ENCODE measurements at regions not wholly inside any gene's neighbourhood (a gene's known extent, or its start where the extent isn't known, plus 50 kb on each side); places are given as distances from the start of the nearest gene placed in this dataset.
"Not testable (repeated sequence)": the region's sequence is repeated elsewhere in the genome, so short reads cannot be mapped to it uniquely, and the experiment has no call there.

DNA sequence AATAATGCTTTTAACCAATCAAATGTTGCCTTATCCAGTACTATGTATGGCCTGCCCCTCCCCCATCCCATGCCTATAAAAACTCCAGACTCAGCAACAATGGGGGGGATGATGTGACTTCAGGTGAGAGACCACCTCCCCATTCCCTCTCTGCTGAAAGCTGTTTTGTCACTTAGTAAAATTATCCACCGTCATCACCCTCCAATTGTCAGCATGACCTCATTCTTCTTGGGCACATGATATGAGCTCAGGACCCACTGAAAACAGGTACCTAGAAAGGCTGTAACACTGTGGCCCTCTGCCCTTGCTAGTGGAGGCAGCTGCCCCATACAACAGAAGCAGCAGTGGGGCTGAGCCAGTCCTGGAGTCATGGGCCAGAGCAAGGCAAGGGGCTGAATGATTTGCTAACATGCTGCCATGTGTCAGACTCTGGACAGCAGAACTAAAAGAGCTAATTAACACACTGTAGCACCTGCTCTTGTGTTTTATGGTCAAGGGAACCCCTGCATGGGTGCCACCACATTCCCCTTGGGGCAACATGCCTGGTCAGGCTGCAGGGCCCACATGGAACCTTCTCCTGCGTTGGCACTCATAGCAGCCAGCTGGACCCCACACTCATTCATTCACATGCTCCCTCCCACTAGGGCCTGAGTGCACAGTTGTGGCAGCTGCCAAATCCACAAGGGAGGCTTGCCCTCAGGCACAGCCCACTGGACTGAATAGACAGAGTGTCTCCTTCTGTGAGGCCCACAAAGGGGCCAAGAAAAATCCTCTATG, 722.2 kb upstream of the PCDH20 start:
- no peak for DNase-seq

DNA sequence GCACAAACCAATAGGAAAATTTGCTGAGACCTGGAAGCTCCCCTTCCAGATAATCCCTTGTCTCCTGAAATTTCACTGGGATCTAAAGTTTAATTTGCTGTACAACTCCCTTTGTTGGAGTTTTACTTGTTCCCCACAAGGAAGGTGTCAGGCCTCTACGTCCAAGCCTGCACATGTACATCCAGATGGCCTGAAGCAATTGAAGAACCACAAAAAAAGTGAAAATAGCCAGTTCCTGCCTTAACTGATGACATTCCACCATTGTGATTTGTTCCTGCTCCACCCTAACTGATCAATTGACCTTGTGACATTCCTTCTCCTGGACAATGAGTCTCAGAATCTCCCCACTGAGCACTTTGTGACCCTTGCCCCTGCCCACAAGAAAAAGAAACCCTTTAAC, 716.0 kb upstream of the PCDH20 start:
- no peak for DNase-seq

DNA sequence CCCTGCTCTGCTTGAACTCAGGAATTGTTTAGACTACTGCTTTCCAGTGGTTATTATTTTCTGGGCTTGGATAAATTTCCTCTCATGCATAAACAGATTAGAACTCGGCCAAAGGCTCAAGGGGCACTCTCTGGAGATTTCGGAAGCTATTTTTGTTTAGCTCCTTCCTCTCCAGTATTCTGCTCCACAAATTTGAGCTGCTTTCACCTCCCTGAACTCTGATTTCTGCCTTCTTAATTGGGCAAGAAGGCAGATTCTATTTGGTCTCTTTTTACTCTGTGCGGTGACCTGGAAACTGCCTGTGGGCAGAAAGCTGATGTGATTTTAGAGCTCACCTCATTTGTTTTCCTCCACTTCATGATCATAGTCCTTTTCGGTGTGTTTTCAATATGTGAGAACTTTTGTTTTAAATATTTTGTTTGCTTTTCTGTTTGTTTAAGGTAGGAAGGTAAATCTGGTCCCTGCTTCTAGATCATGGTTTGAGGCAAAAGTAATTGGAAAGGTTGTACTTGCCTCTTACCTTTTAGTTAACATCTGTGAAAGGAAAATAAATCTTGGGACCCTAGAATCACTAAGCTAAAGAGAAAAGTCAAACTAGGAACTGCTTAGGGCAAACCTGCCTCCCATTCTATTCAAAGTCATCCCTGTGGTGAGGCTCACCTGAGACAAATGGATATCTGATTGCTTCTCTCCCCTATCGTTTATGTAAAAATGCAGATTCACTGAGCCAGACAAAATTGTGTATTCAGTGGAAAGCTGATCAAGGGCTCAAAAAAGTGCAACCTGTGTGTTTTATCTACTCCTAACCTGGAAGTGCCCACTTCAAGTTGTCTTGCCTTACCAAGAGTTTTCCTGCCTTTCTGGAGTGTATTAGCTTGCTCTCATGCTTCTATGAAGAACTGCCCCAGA, 714.7 kb upstream of the PCDH20 start:
- no peak for DNase-seq

DNA sequence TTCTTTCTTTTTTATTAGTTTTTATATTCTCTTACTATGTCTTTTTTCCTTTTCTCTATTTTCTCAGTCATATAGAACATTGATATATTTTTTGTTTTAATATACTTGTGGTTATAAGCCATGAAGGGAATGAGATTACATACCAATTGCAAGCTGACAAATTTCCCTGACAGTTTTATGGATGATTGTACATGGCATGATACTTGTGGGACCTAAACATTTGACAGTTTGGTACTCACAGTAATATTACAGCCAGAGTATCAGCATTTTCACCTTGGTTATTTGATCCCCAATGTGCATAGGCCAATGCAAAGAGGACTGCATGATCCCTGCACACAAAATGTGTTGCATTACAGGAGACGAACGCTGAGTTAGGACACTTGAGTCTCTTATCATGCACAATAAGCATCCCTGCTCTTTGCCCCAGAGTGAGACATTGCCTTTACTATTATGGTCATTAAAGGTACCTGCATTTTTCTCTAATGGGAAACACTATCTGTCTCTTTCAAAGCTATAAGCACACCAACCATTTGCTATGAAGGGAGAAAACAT, 713.4 kb upstream of the PCDH20 start:
- DNase-seq, result no peak

DNA sequence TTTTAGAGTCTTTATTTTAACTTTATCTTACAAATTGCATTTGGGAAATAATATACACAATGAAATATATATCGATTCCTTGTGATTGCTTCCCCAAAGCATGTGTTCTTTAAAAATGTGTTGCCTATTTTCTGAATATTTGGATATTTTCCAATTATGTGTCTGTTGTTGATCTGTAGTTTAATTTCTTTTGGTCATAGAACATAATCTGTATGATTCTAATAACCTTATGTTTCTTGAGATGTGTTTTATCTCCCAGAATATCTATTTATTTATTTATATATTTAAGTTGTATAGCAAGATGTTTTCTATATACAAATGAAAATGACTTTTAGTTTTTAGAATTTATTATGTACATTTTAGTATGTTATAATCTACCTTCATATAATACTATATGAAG, 710.8 kb upstream of the PCDH20 start:
- DNase-seq, result no peak

DNA sequence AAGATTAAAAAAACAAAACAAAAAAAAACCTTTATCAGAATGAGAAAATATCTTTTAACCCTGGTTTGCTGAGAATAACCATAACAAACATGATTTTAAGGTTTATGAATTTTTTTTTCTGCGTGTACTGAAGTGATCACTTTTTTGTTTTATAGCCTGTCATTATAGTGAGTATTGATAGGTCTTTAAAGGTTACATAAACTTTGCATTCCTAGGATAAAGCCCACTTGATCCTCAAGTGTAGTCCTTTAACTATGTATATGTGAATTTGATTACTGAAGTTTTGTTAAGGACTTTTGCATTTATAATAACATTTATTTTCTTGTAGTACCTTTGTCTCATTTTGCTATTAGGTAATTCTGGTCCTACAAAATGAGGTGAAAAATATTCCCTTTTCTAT, 709.8 kb upstream of the PCDH20 start:
- no peak for DNase-seq

DNA sequence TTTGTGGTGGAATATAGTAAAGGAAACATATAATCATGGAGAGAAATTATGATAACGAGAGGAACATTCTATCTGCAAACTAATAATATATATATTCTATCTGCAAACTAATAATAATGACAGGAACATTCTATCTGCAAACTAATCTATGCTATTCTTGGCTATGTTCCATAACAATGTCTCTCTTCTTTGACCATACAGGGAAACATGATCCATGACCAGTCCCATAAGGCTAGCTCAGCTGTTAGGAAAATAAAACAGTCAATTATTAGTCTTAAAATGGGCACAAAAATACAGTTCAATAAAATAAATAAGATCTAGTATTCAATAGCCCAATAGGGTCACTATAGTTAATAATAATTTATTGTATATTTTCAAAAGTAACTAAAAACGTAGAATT, 707.8 kb upstream of the PCDH20 start:
- no peak for DNase-seq

DNA sequence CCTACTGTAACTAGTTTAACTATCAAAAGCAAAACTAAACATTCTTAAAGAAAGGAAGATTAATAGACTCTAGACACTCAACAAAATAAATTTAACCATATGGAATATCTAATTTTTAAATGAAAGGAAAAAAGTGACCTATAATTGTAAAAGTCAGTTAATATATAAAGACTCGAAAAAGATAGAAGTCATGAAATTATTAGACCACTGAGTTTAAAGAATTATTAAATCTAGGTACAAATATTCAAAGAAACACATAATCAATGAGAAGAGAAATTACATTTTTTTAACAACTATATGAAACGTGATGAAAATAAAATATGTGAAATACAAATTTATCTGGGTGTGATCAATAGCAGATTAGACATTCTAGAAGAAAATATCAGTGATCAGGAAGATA, 706.8 kb upstream of the PCDH20 start:
- DNase-seq, result no peak

DNA sequence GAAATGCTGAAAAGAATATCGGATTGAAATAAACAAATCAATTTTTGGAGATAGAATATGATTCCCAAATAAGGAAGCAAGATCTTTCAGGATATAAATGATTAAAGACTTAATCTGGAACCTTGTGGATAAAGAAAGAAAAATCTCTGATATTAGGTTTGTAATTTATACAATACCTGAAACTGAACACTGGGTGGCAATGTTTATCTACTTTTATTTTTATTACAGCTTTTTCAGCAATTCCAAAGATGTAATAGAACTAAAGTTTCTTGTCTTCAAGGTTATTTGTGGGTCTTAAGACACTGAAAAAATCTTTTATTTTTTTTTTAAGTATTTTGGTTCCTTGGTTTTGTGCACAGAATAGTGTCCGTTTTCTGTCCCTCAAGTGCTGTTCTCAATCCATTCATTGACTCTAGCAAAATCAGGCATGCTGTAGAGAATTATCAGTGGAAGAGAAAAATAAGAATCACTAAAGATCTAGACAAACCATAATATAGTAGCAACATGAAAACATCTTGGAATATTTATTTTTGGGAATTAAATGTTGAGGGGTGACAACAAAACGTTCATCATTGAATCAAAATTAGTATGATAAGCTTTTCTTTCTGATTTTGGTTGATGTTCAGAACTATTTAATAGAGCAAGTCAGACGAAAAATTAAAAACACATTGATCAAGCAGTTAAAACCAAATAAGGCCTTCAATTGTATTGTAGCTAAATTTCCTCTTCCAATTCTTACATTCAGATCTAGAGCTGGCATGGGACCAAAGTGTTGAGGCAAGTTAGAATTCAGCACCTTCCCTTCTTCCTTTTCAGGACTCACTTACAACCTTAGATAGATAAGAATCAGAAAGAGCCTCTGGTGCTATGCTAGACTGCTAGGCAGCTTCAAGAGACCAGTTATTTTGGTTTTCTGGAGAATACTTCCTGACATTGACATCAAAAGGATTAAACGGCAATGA, 704.4 kb upstream of the PCDH20 start:
- DNase-seq, result peak; percentile 9

DNA sequence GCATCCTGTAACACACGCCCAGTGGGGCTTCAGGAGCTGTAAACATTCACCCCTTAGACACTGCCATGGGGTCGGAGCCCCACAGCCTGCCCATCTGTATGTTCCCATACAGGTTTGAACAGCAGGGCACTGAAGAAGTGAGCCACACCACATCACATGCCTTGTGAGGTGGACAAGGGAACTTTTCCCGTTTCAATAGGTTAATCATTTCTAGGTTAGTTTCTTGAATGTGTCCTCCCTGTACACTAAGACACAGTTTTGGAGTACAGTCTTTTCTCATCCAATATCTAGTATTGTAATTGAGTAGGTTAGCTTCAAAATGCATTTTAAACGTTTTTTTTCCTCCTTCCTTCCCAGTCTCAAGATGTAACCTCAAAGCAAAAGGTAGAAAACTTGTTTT, 700.2 kb upstream of the PCDH20 start:
- DNase-seq, result no peak

DNA sequence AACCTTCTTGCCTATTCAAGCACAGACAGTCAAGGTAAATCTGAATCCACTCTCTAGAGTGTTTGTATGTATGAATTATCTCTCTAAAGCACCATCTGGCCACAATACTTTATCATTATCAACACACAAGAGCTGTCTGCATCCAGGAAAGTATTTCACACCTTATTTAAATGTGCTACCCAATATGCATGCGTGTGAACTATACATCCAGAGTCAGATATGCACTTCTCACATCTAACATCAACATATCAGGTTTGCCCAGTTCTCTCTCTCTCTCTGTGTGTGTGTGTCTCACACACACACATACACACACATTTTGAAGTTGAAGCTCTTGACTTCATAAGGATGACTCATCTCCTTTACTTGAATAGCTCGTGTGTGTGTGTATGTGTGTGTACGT, 697.5 kb upstream of the PCDH20 start:
- DNase-seq, result no peak

DNA sequence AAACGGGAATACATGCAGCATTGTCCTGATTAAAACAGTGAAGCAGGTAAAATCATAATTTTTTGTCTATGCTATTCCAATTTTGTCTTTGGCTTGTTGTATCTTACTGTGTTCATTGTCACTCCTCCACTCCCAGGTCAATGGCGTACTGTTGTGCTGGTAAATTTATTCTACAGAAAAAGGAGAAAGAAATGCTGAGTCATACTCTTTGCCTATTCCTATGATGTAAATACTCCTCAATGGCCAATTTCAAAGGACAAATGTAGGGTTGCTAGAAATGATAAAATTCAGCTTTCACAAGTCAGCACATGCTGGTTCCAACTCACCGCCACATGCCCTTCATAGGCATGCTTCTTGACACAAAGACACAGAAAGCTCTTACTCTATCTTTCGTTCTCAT, 694.4 kb upstream of the PCDH20 start:
- no peak for DNase-seq

DNA sequence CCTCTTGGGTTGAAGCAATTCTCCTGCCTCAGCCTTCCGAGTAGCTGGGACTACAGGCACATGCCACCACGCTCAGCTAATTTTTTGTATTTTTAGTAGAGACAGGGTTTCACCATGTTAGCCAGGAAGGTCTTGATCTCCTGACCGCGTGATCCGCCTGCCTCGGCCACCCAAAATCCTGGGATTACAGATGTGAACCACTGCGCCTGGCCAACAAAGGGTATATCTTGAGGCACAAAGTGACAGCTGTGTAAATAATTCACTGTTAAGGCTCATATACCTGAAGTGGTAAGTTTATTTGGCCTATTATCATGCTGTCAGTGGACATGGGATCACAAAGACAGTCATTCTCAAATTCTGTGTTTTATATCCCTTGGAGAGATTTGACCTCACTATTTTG, 688.5 kb upstream of the PCDH20 start:
- not testable (repeated sequence) for DNase-seq

DNA sequence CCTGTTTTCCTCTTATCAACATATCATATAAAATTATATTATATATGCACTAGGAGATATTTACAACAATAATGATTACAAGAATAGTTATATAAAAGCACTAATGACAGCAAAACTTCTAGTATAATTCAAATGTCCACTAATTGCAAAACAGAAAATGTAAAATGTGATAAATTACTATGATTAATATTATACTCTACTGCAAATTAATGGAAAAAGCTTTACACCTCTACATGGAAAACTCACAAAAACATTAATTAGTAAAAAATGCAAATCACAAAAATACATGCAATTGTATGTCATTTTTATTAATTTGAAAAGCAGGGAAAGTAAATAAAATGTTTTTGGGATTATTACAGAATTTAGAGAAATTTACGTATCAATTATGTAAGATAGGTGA, 681.0 kb upstream of the PCDH20 start:
- DNase-seq, result no peak

DNA sequence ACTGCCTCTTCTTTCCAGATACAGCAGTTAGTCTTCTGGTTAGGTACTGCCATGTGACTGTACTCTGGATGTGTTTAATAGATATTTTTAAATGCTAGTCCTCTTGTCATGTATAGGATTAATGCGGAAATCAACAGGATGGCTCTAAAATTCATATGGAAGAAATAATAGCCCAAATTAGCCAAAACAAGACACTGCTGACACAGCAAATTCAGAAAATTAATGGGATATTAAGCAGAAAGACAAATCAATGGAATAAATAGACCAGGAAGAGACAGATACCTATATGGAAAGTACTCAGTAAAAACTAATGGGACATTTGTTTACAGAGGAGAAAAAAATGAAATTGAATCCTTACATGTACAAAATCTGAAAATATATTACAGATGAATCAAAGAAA, 679.3 kb upstream of the PCDH20 start:
- DNase-seq, result no peak

DNA sequence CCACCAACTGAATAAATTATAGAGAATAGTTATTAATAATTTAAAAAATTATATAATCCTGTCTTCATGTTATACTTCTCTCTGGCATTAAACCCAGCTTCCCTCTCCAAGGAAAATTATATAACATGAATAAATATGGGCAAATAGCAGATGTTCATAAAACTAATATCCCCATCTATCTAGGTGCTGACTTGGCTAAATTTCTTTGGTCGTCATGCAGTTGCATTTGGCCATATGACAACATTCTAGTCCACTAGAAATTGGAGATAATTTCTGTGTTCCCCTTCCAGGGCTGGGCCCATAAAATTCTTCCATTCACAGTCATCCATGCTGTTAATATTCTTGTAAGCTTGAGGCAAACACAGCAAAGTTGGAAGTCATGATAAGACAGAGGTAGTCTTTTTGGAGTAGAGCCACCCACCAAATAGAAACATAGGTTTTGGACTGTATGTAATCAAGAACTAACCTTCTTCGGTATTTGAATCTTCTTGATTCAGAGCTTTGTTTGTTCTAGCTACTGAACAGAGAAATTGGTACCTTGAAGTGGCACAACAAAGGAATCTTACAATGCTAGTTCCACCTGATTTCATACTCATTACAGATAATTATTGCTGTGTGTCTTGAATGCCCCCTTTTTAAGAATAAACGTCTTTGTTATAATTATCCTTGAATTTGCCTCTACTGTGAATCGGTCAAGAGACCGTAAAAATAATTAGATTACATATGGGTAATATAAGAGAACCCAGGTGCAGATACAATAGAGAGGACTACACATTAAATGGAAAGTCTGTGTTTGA, 678.5 kb upstream of the PCDH20 start:
- no peak for DNase-seq

DNA sequence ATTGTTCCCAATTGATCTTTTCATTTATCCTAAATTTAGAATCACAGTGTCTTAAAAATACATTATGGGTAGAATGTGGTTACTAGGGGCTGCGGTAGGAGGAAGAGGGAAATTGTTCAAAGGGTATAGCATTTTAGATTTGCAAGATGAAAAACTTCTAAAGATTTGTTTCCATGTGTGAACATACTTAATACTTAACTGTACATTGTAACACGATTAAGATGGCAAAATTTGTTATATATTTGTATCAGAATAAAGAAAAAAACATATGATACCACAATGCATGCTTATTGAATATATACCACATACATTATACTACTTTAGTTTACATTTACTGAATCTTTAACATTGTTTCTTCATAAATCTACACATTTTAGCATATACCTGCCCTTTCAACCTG, 677.3 kb upstream of the PCDH20 start:
- no peak for DNase-seq

DNA sequence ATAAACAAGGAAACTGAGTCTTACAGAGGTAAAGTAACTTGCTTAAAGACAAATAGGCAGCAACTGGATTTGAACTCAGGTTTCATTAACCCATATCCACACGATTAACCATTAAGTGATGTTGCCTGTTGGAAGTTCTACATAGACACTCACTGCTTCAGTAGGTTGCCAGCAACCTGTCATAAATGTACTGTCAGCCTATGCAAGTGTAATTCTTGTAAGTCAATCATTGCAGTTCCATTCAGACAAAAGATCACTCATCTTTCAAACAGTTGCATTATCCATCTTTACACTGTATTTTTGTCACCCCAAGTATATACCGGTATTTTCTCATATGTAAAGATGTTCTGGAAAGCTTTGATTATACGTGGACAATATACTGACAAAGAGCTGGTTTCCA, 676.9 kb upstream of the PCDH20 start:
- no peak for DNase-seq

DNA sequence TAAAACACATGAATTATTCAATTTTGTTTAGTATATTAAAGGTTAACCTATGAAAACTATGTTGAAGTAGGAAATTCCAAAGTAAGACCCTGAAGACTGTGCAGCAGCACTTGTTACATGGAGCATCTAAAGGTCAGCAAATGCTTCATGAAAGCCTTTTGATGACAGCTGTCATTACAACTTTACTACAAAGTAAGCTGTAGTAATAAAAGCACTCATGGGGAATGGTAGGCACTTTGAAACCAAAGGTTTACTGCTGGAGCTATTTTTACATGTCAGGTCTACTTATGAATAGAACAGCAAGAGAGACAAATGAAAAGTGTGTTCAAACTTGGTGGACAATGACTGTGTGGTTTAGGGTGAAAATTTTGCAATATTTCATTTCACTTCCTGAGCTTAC, 672.5 kb upstream of the PCDH20 start:
- no peak for DNase-seq

DNA sequence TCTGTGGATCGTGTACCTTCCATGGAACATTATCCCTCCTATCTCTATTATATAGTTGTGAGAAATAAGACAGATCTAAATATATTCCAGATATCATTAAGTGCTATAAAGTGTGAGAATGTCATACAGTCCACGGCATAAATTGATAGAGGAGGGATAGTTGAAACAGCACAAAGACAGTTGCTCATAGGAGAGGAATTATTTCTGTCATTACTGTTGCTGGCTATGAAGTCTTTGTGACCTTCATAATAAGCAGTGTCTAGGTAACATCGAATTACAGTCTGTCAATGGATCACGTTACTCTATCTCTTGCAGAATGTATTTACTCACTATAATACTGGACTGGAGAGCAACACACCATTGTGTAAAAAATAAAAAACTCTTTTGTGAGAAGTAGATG, 671.5 kb upstream of the PCDH20 start:
- DNase-seq, result no peak

DNA sequence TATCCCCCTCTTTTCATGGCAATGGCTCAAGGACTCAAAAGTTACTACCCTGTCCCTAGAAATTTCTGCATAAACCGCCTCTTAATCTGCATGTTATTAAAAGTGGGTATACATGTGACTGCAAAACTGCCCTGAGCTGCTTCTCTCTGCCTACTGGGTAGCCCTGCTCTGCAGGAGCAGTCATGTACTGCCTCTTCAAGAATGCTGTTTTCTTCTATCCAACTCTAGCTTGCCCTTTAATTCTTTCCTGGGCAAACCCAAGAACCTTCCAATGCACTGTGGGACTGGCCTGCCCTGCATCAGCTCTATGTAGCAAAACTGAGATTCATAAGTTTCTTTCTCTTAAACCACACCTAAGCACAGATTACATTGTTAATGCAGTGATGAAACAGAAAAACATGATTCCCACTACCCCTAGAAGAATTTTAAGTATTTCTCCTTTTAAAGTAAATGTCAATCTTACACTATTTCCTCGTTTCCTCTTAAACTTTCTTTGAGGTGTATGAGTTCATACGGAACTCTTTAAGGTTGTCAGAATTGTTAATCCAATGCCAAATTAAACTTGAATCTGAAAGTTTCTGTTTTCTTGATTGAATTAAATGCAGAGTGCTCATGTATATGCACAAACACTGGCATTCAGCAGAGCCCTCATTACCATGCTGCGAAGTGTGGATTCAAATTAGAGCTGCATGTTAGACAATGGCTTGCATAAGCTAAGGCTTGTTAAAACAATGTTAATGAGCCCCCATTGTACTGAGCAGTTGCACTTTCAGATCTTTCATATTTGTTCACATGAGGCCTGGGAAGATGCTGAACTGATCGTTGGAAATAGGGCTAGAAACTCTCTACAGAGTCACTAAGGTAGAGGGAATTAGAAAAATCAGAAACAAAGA, 669.9 kb upstream of the PCDH20 start:
- no peak for DNase-seq
